Testis (tissue), 2 donors: ENCODE measurements at regions not wholly inside any gene's neighbourhood (a gene's known extent, or its start where the extent isn't known, plus 50 kb on each side); places are given as distances from the start of the nearest gene placed in this dataset.

Experiments
- DNase-seq: peaks from one replicate; pipeline ENCODE4 v3.0.0-alpha.2; 2019
- H3K27ac ChIP-seq, 2 donors: fragments of 200-600 bp; sonication (generic); one replicate each; pipeline ENCODE4 v1.5.1; 2019
- H3K27me3 ChIP-seq: fragments of 200-600 bp; sonication (generic); one replicate; pipeline ENCODE4 v1.5.1; 2019
- H3K36me3 ChIP-seq: fragments of 200-600 bp; sonication (generic); one replicate; pipeline ENCODE4 v1.5.1; 2017; ENCODE audit warnings: low read depth; ENCODE audit errors: missing control alignments
- H3K4me1 ChIP-seq: fragments of 200-600 bp; sonication (generic); one replicate; pipeline ENCODE4 v1.5.1; 2019
- H3K4me3 ChIP-seq, 2 donors: fragments of 200-600 bp; sonication (generic); one replicate each; pipeline ENCODE4 v1.5.1; 2017 to 2019
- H3K9me3 ChIP-seq: fragments of 200-600 bp; sonication (generic); one replicate; pipeline ENCODE4 v1.5.1; 2017
- POLR2A ChIP-seq: fragments of 450-650 bp; IDR thresholded peaks from one replicate; pipeline ENCODE4 v1.6.1; 2017; ENCODE audit warnings: antibody characterized with exemption, mild to moderate bottlenecking, moderate library complexity
- WGBS, 2 donors: methylation state at CpG; one replicate each; pipeline ENCODE4 v1.1.5; 2018; 5-methylcytosine and 5-hydroxymethylcytosine counted together
- intact Hi-C: fragments of 100-400 bp; cut with DNase I; formaldehyde crosslinking; loops from one replicate; pipeline ENCODE4 v1.15.1; 2023; ENCODE audit warnings: low total_unique reads
- TF ChIP-seq, protein P1 (sequence below), 3 experiments: fragments of 450-650 bp in 2 of 3; fragments of 200-600 bp in 1 of 3; sonication (generic) in 1 of 3; IDR thresholded peaks; one replicate each; pipeline ENCODE4 v1.5.1; 2016 to 2019; ENCODE audit warnings: antibody characterized with exemption in 3 of 3, mild to moderate bottlenecking in 2 of 3, moderate library complexity in 1 of 3

DNA sequence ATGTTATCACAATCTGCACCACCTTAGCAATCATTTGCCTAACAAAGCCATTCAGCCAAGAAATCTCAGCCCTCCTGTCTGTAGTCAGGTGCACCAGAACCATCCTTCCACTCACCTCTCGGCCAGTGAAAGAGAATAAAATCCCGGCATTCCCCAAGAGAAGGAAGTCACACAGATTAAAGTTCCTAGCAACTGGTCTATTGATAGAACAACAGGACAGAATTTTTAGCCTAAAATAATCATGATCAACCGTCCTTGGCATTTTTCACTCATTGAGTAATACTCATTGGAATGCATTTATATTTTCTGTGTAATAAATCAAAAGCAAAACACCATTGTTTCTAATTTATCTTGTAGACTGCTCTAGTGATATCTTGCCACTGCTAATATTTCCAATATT is 85.7 kb upstream of the CDH4 start:
- Histone ChIP-seq H3K36me3 (no peaks in the 10 kb centered on the region), H3K4me3 (no peak overlapping the region), H3K4me1 (no peaks in the 10 kb centered on the region), H3K9me3 (no peaks in the 10 kb centered on the region), H3K27me3 (no peaks in the 10 kb centered on the region), H3K27ac (no peak overlapping the region)
- intact Hi-C loops: no loop called here
- no peak for DNase-seq
- WGBS, 2 donors: 58 to 59% methylated on average over 3 of the region's 3 CpGs
- TF ChIP-seq, protein P1, sequence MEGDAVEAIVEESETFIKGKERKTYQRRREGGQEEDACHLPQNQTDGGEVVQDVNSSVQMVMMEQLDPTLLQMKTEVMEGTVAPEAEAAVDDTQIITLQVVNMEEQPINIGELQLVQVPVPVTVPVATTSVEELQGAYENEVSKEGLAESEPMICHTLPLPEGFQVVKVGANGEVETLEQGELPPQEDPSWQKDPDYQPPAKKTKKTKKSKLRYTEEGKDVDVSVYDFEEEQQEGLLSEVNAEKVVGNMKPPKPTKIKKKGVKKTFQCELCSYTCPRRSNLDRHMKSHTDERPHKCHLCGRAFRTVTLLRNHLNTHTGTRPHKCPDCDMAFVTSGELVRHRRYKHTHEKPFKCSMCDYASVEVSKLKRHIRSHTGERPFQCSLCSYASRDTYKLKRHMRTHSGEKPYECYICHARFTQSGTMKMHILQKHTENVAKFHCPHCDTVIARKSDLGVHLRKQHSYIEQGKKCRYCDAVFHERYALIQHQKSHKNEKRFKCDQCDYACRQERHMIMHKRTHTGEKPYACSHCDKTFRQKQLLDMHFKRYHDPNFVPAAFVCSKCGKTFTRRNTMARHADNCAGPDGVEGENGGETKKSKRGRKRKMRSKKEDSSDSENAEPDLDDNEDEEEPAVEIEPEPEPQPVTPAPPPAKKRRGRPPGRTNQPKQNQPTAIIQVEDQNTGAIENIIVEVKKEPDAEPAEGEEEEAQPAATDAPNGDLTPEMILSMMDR (IDR thresholded peaks at IDR 0.05): no peak
- TF ChIP-seq POLR2A: no peak

DNA sequence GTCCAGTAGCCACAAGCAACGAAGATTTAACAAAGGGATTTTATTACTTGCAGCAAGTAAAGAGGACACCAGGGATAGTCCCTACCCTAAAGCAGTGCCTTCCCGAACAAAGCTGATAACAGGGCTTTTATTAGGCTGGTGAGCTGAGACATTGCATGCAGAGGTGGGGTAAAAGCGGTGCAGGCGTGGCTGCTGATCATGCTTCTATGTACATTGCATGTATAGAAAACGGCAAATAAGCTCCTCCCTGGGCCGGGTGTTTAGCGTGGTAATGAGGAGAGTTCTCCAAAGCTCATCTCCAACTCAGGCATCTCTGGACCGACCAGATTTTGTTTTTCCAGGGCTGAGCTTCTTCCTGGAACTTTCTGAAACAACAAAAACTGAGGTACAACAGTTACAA is 83.5 kb upstream of the CDH4 start:
- TF ChIP-seq, protein P1 (IDR thresholded peaks at IDR 0.05): no peak
- no peak for TF ChIP-seq POLR2A
- Histone ChIP-seq H3K9me3 (no peaks in the 10 kb centered on the region), H3K27me3 (no peaks in the 10 kb centered on the region), H3K4me3 (no peak overlapping the region), H3K27ac (no peak overlapping the region), H3K36me3 (no peaks in the 10 kb centered on the region), H3K4me1 (no peaks in the 10 kb centered on the region)
- no peak for DNase-seq
- intact Hi-C loops: no loop called here
- WGBS, 2 donors: 76 to 88% methylated on average over 7 to 8 of the region's 8 CpGs

GRCh38 chr20:61169874-61170273 is 82.2 kb upstream of the CDH4 start:
- H3K4me1 ChIP-seq: no peaks in the 10 kb centered on the region
- WGBS, 2 donors: 36 to 37% methylated on average over 8 of the region's 8 CpGs
- no peak for DNase-seq
- H3K27me3 ChIP-seq: no peaks in the 10 kb centered on the region
- TF ChIP-seq, protein P1 (IDR thresholded peaks at IDR 0.05): no peak
- TF ChIP-seq POLR2A: no peak
- intact Hi-C loops: no loop called here
- no peak overlapping the region for H3K27ac ChIP-seq
- H3K36me3 ChIP-seq: no peaks in the 10 kb centered on the region
- no peaks in the 10 kb centered on the region for H3K9me3 ChIP-seq
- H3K4me3 ChIP-seq: no peak overlapping the region

GRCh38 chr20:61170496-61171320 is 81.4 kb upstream of the CDH4 start:
- WGBS, 2 donors: 69 to 73% methylated on average over 11 of the region's 11 CpGs
- Histone ChIP-seq H3K27me3 (no peaks in the 10 kb centered on the region), H3K27ac (no peak overlapping the region), H3K4me1 (no peaks in the 10 kb centered on the region), H3K36me3 (no peaks in the 10 kb centered on the region), H3K4me3 (no peak overlapping the region), H3K9me3 (no peaks in the 10 kb centered on the region)
- intact Hi-C loops: no loop called here
- TF ChIP-seq POLR2A: no peak
- TF ChIP-seq, protein P1 (IDR thresholded peaks at IDR 0.05): no peak
- no peak for DNase-seq

DNA sequence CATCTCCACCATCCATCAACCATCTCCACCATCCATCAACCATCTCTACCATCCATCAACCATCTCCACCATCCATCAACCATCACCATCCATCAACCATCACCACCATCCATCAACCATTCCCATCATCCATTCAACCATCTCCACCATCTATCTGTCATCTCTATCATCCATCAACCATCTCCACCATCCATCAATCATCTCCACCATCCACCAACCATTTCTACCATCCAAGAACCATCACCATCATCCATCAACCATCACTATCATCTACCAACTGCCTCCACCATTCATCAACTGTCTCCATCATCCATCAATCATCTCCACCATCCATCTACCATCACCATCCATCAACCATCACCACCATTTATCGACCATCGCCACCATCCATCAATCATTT is 78.8 kb upstream of the CDH4 start:
- no peak overlapping the region for H3K27ac ChIP-seq
- H3K27me3 ChIP-seq: no peaks in the 10 kb centered on the region
- no peaks in the 10 kb centered on the region for H3K4me1 ChIP-seq
- H3K4me3 ChIP-seq: no peak overlapping the region
- 89 to 97% methylated on average over 2 of the region's 2 CpGs for WGBS, 2 donors
- no peaks in the 10 kb centered on the region for H3K9me3 ChIP-seq
- no peaks in the 10 kb centered on the region for H3K36me3 ChIP-seq
- no peak for DNase-seq
- intact Hi-C loops: no loop called here
- TF ChIP-seq, protein P1 (IDR thresholded peaks at IDR 0.05): no peak
- no peak for TF ChIP-seq POLR2A
